ENCODE measurements at regions not wholly inside any gene's neighbourhood (a gene's known extent, or its start where the extent isn't known, plus 50 kb on each side); places are given as distances from the start of the nearest gene placed in this dataset.

DNA sequence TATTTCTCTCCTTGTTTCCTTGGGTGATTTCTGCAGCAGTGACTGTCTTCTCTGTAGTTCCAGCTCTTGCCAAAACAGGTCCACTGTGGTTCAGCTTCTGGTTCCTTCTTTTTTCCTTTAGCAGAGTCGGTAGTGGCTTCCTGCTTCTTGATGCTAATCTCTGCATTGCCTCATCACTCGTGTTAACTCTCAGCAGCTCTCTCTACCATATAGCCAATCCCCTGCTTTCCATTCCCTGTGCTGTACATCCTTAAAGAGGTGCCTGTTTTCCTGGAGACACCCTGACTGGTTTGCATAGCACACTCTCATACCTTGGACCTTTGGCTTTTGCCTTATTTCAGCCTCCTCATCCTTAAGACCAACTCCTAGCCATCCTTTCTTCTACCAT lies 191.2 kb upstream of the LNX1 start:
- TF ChIP-seq, protein P1, sequence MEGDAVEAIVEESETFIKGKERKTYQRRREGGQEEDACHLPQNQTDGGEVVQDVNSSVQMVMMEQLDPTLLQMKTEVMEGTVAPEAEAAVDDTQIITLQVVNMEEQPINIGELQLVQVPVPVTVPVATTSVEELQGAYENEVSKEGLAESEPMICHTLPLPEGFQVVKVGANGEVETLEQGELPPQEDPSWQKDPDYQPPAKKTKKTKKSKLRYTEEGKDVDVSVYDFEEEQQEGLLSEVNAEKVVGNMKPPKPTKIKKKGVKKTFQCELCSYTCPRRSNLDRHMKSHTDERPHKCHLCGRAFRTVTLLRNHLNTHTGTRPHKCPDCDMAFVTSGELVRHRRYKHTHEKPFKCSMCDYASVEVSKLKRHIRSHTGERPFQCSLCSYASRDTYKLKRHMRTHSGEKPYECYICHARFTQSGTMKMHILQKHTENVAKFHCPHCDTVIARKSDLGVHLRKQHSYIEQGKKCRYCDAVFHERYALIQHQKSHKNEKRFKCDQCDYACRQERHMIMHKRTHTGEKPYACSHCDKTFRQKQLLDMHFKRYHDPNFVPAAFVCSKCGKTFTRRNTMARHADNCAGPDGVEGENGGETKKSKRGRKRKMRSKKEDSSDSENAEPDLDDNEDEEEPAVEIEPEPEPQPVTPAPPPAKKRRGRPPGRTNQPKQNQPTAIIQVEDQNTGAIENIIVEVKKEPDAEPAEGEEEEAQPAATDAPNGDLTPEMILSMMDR (IDR thresholded peaks at IDR 0.05; ENCODE audit: low read length): no peak
- no peak for TF ChIP-seq EZH2 (optimal IDR thresholded peaks at IDR 0.05; ENCODE audit: low read depth, low read length)
